ENCODE measurements at regions not wholly inside any gene's neighbourhood (a gene's known extent, or its start where the extent isn't known, plus 50 kb on each side); places are given as distances from the start of the nearest gene placed in this dataset.

DNA sequence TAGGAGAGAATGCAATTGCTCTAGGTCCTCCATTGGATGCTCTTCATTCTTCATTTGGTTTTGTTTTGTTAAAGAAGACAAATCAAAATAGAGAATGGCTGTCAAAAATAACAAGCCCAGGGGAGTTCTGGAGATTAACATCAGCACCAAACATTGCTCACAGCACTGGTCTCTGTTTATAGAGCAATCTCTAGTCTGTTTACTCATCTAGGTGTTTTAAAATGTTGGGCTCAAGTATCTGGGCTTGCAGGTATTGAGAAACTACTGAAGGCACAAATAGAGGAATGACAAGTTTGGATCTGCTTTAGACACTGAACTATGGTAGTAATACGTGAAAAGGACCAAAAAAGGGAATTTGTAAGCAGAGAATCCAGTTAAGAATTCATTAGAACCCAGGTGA, 77.0 kb upstream of the TMC1 start:
- no peak for TF ChIP-seq NFIC (IDR thresholded peaks at IDR 0.05; ENCODE audit: borderline replicate concordance)
- TF ChIP-seq, protein P1, sequence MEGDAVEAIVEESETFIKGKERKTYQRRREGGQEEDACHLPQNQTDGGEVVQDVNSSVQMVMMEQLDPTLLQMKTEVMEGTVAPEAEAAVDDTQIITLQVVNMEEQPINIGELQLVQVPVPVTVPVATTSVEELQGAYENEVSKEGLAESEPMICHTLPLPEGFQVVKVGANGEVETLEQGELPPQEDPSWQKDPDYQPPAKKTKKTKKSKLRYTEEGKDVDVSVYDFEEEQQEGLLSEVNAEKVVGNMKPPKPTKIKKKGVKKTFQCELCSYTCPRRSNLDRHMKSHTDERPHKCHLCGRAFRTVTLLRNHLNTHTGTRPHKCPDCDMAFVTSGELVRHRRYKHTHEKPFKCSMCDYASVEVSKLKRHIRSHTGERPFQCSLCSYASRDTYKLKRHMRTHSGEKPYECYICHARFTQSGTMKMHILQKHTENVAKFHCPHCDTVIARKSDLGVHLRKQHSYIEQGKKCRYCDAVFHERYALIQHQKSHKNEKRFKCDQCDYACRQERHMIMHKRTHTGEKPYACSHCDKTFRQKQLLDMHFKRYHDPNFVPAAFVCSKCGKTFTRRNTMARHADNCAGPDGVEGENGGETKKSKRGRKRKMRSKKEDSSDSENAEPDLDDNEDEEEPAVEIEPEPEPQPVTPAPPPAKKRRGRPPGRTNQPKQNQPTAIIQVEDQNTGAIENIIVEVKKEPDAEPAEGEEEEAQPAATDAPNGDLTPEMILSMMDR (IDR thresholded peaks at IDR 0.05) = no peak
- TF ChIP-seq, protein P2, sequence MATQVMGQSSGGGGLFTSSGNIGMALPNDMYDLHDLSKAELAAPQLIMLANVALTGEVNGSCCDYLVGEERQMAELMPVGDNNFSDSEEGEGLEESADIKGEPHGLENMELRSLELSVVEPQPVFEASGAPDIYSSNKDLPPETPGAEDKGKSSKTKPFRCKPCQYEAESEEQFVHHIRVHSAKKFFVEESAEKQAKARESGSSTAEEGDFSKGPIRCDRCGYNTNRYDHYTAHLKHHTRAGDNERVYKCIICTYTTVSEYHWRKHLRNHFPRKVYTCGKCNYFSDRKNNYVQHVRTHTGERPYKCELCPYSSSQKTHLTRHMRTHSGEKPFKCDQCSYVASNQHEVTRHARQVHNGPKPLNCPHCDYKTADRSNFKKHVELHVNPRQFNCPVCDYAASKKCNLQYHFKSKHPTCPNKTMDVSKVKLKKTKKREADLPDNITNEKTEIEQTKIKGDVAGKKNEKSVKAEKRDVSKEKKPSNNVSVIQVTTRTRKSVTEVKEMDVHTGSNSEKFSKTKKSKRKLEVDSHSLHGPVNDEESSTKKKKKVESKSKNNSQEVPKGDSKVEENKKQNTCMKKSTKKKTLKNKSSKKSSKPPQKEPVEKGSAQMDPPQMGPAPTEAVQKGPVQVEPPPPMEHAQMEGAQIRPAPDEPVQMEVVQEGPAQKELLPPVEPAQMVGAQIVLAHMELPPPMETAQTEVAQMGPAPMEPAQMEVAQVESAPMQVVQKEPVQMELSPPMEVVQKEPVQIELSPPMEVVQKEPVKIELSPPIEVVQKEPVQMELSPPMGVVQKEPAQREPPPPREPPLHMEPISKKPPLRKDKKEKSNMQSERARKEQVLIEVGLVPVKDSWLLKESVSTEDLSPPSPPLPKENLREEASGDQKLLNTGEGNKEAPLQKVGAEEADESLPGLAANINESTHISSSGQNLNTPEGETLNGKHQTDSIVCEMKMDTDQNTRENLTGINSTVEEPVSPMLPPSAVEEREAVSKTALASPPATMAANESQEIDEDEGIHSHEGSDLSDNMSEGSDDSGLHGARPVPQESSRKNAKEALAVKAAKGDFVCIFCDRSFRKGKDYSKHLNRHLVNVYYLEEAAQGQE (IDR thresholded peaks at IDR 0.05; ENCODE audit: low read depth, low read length) = no peak
- no peak for TF ChIP-seq FOXJ3 (CRISPR knock-in tag; IDR thresholded peaks at IDR 0.05)
- no peak for TF ChIP-seq TAF1 (IDR thresholded peaks at IDR 0.05; ENCODE audit: borderline replicate concordance, low read depth, low read length)
- TF ChIP-seq, protein P3, sequence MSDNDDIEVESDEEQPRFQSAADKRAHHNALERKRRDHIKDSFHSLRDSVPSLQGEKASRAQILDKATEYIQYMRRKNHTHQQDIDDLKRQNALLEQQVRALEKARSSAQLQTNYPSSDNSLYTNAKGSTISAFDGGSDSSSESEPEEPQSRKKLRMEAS (IDR thresholded peaks at IDR 0.05; ENCODE audit: low read depth) = no peak
- no peak for TF ChIP-seq SIN3A (IDR thresholded peaks at IDR 0.05; ENCODE audit: borderline replicate concordance, low read depth, low read length)
- TF ChIP-seq RFX5 (IDR thresholded peaks at IDR 0.05; ENCODE audit: low read length) = no peak
- TF ChIP-seq, protein P4, sequence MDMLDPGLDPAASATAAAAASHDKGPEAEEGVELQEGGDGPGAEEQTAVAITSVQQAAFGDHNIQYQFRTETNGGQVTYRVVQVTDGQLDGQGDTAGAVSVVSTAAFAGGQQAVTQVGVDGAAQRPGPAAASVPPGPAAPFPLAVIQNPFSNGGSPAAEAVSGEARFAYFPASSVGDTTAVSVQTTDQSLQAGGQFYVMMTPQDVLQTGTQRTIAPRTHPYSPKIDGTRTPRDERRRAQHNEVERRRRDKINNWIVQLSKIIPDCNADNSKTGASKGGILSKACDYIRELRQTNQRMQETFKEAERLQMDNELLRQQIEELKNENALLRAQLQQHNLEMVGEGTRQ (IDR thresholded peaks at IDR 0.05; ENCODE audit: borderline replicate concordance, low read depth, low read length) = no peak
- no peak for TF ChIP-seq CHD2 (IDR thresholded peaks at IDR 0.05; ENCODE audit: low read length, partially characterized antibody)
- TF ChIP-seq, protein P5, sequence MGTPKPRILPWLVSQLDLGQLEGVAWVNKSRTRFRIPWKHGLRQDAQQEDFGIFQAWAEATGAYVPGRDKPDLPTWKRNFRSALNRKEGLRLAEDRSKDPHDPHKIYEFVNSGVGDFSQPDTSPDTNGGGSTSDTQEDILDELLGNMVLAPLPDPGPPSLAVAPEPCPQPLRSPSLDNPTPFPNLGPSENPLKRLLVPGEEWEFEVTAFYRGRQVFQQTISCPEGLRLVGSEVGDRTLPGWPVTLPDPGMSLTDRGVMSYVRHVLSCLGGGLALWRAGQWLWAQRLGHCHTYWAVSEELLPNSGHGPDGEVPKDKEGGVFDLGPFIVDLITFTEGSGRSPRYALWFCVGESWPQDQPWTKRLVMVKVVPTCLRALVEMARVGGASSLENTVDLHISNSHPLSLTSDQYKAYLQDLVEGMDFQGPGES (IDR thresholded peaks at IDR 0.05; ENCODE audit: low read depth, low read length) = no peak
